PC-9 (cell line): ENCODE measurements at regions not wholly inside any gene's neighbourhood (a gene's known extent, or its start where the extent isn't known, plus 50 kb on each side); places are given as distances from the start of the nearest gene placed in this dataset.
"Not testable (repeated sequence)": the region's sequence is repeated elsewhere in the genome, so short reads cannot be mapped to it uniquely, and the experiment has no call there.

Experiments
- BruUV-seq: library from RNA; stranded (reverse); fragments of 400-500 nt; replicated peaks from 2 replicates; lab custom pipeline; 2021; lab: Mats Ljungman, UMichigan
- CTCF ChIA-PET: fragments of 300-600 bp; sonication (Branson Sonifier 250); formaldehyde crosslinking; loops from one replicate; lab custom pipeline; 2022; ENCODE audit warnings: antibody characterized with exemption; lab: Charles Lee
- POLR2A ChIA-PET: fragments of 300-600 bp; sonication (Branson Sonifier 250); formaldehyde crosslinking; loops from one replicate; lab custom pipeline; 2022; ENCODE audit warnings: antibody characterized with exemption; ENCODE audit not compliant: unreplicated experiment; lab: Charles Lee
- DNase-seq, 2 experiments: peaks; one replicate each; pipeline versions ENCODE4 v3.0.0 to v3.0.0-alpha.2; 2015 to 2022; ENCODE audit warnings: mixed read lengths in 1 of 2
- H2AFZ ChIP-seq: fragments of 200-600 bp; sonication (generic); 2 replicates; pipeline ENCODE4 v1.8.1; 2017; ENCODE audit warnings: antibody characterized with exemption
- H3F3A ChIP-seq: fragments of 200-600 bp; sonication (generic); 2 replicates; pipeline ENCODE4 v1.8.1; 2017; ENCODE audit warnings: antibody characterized with exemption, mild to moderate bottlenecking, low read depth; ENCODE audit not compliant: insufficient read depth
- H3K27ac ChIP-seq: fragments of 200-600 bp; sonication (generic); 2 replicates; pipeline ENCODE4 v1.6.1; 2016; ENCODE audit warnings: mixed run types
- H3K27me3 ChIP-seq: fragments of 200-600 bp; sonication (generic); 2 replicates; pipeline ENCODE4 v1.6.1; 2016; ENCODE audit warnings: low read depth, mixed run types; ENCODE audit not compliant: insufficient read depth
- H3K36me3 ChIP-seq: fragments of 200-600 bp; sonication (generic); 2 replicates; pipeline ENCODE4 v1.6.1; 2016; ENCODE audit warnings: low read depth, mixed run types
- H3K4me1 ChIP-seq: fragments of 200-600 bp; sonication (generic); replicated peaks from 2 replicates; pipeline ENCODE4 v1.6.1; 2016; ENCODE audit warnings: mixed run types; ENCODE audit not compliant: insufficient read depth
- H3K4me2 ChIP-seq: fragments of 200-600 bp; sonication (generic); 2 replicates; pipeline ENCODE4 v1.6.1; 2017; ENCODE audit warnings: mixed run types
- H3K4me3 ChIP-seq: fragments of 200-600 bp; sonication (generic); 2 replicates; pipeline ENCODE4 v1.6.1; 2016; ENCODE audit warnings: mixed run types
- H3K79me2 ChIP-seq: fragments of 200-600 bp; sonication (generic); 2 replicates; pipeline ENCODE4 v1.6.1; 2017; ENCODE audit warnings: low read depth, mixed run types
- H3K9me2 ChIP-seq: fragments of 200-600 bp; sonication (generic); 2 replicates; pipeline ENCODE4 v1.8.1; 2017; ENCODE audit warnings: mild to moderate bottlenecking; ENCODE audit not compliant: insufficient read depth
- H3K9me3 ChIP-seq: fragments of 200-600 bp; sonication (generic); 2 replicates; pipeline ENCODE4 v1.8.1; 2016; ENCODE audit warnings: low read depth; ENCODE audit not compliant: insufficient read depth
- H4K20me1 ChIP-seq: fragments of 200-600 bp; sonication (generic); 2 replicates; pipeline ENCODE4 v1.8.1; 2017; ENCODE audit not compliant: insufficient read depth
- EZH2 ChIP-seq: fragments of 200-600 bp; sonication (generic); IDR thresholded peaks from 2 replicates; pipeline ENCODE4 v1.8.0; 2017; ENCODE audit warnings: antibody characterized with exemption, low read depth
- intact Hi-C: fragments of 100-400 bp; cut with micrococcal nuclease; formaldehyde crosslinking; loops from one replicate; pipeline ENCODE4 v1.10.0; 2022; ENCODE audit not compliant: unreplicated experiment
- TF ChIP-seq, protein P1 (sequence below): fragments of 200-600 bp; sonication (generic); conservative IDR thresholded peaks from 2 replicates; pipeline ENCODE4 v1.6.1; 2017; ENCODE audit warnings: mixed run types, antibody characterized with exemption, mild to moderate bottlenecking, moderate library complexity

DNA sequence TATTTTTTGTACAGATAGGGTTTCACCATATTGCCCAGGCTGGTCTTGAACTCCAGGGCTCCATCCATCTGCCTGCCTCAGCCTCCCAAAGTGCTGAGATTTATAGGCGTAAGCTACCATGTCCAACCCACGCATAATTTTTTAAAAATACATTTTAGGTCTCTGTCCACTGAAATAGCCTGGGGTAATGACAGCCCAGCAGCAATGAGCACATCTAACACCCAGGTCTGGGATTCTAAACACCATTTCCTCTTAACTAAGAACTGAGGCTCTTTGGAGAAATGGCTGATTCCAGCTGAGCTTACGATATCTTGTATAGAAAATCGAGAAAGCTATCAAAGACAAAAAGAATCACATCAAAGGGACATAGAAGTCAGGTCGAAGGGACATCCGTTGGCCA is 245.3 kb downstream of the PARN start:
- CTCF ChIA-PET: no interaction called here
- no peak overlapping the region for H3K4me2 ChIP-seq

DNA sequence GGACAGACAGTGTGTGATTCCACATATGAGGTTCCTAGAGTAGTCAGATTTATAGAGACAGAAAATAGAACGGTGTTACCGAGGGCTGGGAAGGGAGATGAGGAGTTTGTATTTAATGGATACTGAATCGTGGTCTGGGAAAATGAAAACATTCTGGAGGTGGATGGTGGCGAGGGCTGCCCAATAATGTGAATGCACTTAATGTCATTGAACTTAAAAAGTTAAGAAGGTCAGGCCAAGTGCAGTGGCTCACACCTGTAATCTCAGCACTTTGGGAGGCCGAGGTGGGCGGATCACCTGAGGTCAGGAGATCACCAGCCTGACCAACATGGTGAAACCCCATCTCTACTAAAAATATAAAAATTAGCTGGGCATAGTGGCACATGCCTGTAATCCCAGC is 246.2 kb downstream of the PARN start:
- CTCF ChIA-PET, H3K4me2 ChIP-seq, H3K9me2 ChIP-seq, H2AFZ ChIP-seq, H4K20me1 ChIP-seq, H3K9me3 ChIP-seq, DNase-seq, H3K36me3 ChIP-seq, H3K27ac ChIP-seq, H3K27me3 ChIP-seq, intact Hi-C loops, H3K4me3 ChIP-seq, BruUV-seq, H3K79me2 ChIP-seq, POLR2A ChIA-PET: not testable (repeated sequence)
- Histone ChIP-seq H3K4me1 (peaks cover 38% of the 10 kb centered on the region), H3F3A (peaks cover 36% of the 10 kb centered on the region)

More for the DNA sequence above, 245.3 kb downstream of the PARN start:
- peaks cover 39% of the 10 kb centered on the region for H3K4me1 ChIP-seq
- BruUV-seq: no TSS peak
- H3K79me2 ChIP-seq: no peaks in the 10 kb centered on the region
- no peak for DNase-seq
- POLR2A ChIA-PET: no interaction called here
- peaks cover 27% of the 10 kb centered on the region for H3F3A ChIP-seq
- no peaks in the 10 kb centered on the region for H3K9me2 ChIP-seq
- H3K9me3 ChIP-seq: no peaks in the 10 kb centered on the region
- no peak overlapping the region for H3K27ac ChIP-seq
- H2AFZ ChIP-seq: no peak overlapping the region
- intact Hi-C loops: no loop called here
- no peaks in the 10 kb centered on the region for H3K27me3 ChIP-seq
- H4K20me1 ChIP-seq: no peaks in the 10 kb centered on the region
- no peak overlapping the region for H3K4me3 ChIP-seq
- TF ChIP-seq EZH2: no peak
- TF ChIP-seq, protein P1, sequence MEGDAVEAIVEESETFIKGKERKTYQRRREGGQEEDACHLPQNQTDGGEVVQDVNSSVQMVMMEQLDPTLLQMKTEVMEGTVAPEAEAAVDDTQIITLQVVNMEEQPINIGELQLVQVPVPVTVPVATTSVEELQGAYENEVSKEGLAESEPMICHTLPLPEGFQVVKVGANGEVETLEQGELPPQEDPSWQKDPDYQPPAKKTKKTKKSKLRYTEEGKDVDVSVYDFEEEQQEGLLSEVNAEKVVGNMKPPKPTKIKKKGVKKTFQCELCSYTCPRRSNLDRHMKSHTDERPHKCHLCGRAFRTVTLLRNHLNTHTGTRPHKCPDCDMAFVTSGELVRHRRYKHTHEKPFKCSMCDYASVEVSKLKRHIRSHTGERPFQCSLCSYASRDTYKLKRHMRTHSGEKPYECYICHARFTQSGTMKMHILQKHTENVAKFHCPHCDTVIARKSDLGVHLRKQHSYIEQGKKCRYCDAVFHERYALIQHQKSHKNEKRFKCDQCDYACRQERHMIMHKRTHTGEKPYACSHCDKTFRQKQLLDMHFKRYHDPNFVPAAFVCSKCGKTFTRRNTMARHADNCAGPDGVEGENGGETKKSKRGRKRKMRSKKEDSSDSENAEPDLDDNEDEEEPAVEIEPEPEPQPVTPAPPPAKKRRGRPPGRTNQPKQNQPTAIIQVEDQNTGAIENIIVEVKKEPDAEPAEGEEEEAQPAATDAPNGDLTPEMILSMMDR: no peak
- H3K36me3 ChIP-seq: no peaks in the 10 kb centered on the region

DNA sequence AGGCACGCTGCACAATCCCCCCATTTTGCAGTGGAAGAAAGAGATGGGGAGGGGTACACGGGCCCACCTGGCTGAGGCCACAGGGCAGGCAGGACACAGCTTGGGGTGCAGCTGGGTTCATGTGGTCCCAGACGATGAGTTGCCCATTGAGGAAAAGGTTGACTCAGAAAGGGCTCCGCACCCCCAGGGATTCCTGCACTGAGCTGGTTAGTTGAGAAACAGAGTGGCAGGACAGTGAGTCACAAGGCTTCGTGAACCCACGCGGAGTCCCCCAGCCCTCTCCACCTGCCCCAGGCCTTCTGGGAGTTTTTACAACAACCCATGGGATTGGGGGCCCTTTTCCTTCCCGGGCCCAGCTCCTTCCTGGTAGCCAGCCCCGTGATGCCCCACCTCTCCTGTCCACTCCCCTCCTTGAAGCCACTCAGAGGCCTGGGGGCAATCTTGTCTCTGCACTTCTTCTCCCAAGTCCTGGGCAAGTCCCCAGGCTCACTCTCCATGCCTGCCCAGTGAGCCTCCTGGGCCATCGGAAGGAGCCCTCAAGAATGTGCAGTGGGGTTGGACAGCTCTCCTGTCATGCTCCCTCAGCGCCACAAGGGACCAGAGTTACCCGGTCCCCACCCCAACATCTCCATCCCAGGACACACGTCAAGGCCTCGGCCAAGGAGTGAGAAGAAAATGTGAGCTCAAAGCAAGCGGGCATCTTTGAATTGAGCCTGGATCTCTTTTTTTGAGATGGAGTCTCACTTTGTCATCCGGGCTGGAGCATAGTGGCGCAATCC is 251.2 kb downstream of the PARN start:
- TF ChIP-seq, protein P1: no peak
- TF ChIP-seq EZH2: no peak

More for the DNA sequence above, 251.2 kb downstream of the PARN start:
- Histone ChIP-seq H3K4me3 (no peak overlapping the region; the same call in 1 of the 2 replicates), H2AFZ (no peak overlapping the region), H4K20me1 (no peaks in the 10 kb centered on the region), H3K27me3 (no peaks in the 10 kb centered on the region), H3K27ac (peak overlapping the region; percentile 92), H3K4me2 (peak overlapping the region; percentile 70), H3K4me1 (peaks cover 54% of the 10 kb centered on the region), H3F3A (peaks cover 48% of the 10 kb centered on the region), H3K36me3 (no peaks in the 10 kb centered on the region), H3K9me2 (no peaks in the 10 kb centered on the region), H3K79me2 (no peaks in the 10 kb centered on the region), H3K9me3 (no peaks in the 10 kb centered on the region)
- ChIA-PET POLR2A (interaction anchor here (0.6 to 0.7 kb wide), 2 partner anchors 43 to 69 kb away, joined by 3 to 23 read pairs; no protein-coding TSS in a partner anchor), CTCF (interaction anchor here (0.5 to 1.5 kb wide), 5 partner anchors 11 to 459 kb away, joined by 3 read pairs; partner anchors contain the start of gene ERCC4)
- peak; percentile 63 to 83 for DNase-seq
- BruUV-seq: TSS peak; percentile 45
- intact Hi-C loops: loop anchor here (2.0 kb wide), 1 partner anchor 14 kb away; no protein-coding TSS in a partner anchor
